Activated CD8-positive, alpha-beta memory T cell treated with anti-CD3 and anti-CD28 coated beads, Interleukin-2, amount 50 U/mL, for 48 hours (primary cell): ENCODE measurements at regions not wholly inside any gene's neighbourhood (a gene's known extent, or its start where the extent isn't known, plus 50 kb on each side); places are given as distances from the start of the nearest gene placed in this dataset.
"Not testable (repeated sequence)": the region's sequence is repeated elsewhere in the genome, so short reads cannot be mapped to it uniquely, and the experiment has no call there.

Experiments
- DNase-seq: peaks from one replicate; pipeline ENCODE4 v3.0.0-alpha.2; 2020

GRCh38 chr10:131033166-131034085 is 278.1 kb downstream of the TCERG1L start:
- no peak for DNase-seq

GRCh38 chr10:131034451-131034850 is 277.1 kb downstream of the TCERG1L start:
- DNase-seq: no peak

GRCh38 chr10:131035779-131036178 is 275.7 kb downstream of the TCERG1L start:
- DNase-seq: no peak

- no peak for DNase-seq
Observed at GRCh38 chr10:131038056-131038455, 273.5 kb downstream of the TCERG1L start.

GRCh38 chr10:131041031-131041430 is 270.5 kb downstream of the TCERG1L start:
- no peak for DNase-seq

- DNase-seq: no peak
Observed at GRCh38 chr10:131041441-131041840, 270.1 kb downstream of the TCERG1L start.

- not testable (repeated sequence) for DNase-seq
Observed at GRCh38 chr10:131042015-131042414, 269.5 kb downstream of the TCERG1L start.
